ENCODE measurements at regions not wholly inside any gene's neighbourhood (a gene's known extent, or its start where the extent isn't known, plus 50 kb on each side); places are given as distances from the start of the nearest gene placed in this dataset.

DNA sequence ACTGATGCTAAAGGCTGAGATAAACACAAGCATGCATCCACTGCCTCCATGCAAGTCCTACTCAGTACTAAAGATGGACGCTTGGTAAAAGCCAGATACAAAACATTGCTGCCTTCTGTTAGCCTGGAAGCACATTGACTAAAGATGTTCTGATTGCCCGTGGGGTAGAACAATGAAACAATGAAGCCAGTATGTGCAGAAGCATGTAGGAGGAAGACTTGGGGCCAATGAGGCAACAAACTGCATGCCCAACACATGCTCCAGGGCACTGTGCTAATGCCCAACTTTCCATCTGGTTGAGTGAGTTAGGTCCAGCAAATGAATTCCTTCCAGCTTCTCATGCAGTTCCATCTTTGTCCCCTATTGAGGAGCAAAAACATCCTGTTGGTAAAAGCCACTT lies 1245.5 kb downstream of the GATA3 start:
- TF ChIP-seq, protein P1, sequence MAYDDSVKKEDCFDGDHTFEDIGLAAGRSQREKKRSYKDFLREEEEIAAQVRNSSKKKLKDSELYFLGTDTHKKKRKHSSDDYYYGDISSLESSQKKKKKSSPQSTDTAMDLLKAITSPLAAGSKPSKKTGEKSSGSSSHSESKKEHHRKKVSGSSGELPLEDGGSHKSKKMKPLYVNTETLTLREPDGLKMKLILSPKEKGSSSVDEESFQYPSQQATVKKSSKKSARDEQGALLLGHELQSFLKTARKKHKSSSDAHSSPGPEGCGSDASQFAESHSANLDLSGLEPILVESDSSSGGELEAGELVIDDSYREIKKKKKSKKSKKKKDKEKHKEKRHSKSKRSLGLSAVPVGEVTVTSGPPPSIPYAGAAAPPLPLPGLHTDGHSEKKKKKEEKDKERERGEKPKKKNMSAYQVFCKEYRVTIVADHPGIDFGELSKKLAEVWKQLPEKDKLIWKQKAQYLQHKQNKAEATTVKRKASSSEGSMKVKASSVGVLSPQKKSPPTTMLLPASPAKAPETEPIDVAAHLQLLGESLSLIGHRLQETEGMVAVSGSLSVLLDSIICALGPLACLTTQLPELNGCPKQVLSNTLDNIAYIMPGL (CRISPR knock-in tag; IDR thresholded peaks at IDR 0.05; ENCODE audit: borderline replicate concordance) = no peak
- TF ChIP-seq, protein P2, sequence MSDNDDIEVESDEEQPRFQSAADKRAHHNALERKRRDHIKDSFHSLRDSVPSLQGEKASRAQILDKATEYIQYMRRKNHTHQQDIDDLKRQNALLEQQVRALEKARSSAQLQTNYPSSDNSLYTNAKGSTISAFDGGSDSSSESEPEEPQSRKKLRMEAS (IDR thresholded peaks at IDR 0.05) = no peak
- TF ChIP-seq, protein P3, sequence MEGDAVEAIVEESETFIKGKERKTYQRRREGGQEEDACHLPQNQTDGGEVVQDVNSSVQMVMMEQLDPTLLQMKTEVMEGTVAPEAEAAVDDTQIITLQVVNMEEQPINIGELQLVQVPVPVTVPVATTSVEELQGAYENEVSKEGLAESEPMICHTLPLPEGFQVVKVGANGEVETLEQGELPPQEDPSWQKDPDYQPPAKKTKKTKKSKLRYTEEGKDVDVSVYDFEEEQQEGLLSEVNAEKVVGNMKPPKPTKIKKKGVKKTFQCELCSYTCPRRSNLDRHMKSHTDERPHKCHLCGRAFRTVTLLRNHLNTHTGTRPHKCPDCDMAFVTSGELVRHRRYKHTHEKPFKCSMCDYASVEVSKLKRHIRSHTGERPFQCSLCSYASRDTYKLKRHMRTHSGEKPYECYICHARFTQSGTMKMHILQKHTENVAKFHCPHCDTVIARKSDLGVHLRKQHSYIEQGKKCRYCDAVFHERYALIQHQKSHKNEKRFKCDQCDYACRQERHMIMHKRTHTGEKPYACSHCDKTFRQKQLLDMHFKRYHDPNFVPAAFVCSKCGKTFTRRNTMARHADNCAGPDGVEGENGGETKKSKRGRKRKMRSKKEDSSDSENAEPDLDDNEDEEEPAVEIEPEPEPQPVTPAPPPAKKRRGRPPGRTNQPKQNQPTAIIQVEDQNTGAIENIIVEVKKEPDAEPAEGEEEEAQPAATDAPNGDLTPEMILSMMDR (IDR thresholded peaks at IDR 0.05) = no peak
- no peak for TF ChIP-seq ZC3H11A (IDR thresholded peaks at IDR 0.05)
